Hepatocyte (in vitro differentiated cells): ENCODE measurements at regions not wholly inside any gene's neighbourhood (a gene's known extent, or its start where the extent isn't known, plus 50 kb on each side); places are given as distances from the start of the nearest gene placed in this dataset.
"Not testable (repeated sequence)": the region's sequence is repeated elsewhere in the genome, so short reads cannot be mapped to it uniquely, and the experiment has no call there.

Experiments used
- DNase-seq: peaks from one replicate; pipeline ENCODE4 v3.0.0-alpha.2; 2016; ENCODE audit warnings: low spot score
- H2AFZ ChIP-seq: fragments of 200-600 bp; sonication (generic); 2 replicates; pipeline ENCODE4 v1.6.0; 2016; ENCODE audit warnings: antibody characterized with exemption, mild to moderate bottlenecking
- H3K27ac ChIP-seq: fragments of 200-600 bp; sonication (generic); 2 replicates; pipeline ENCODE4 v1.5.1; 2016; ENCODE audit warnings: mild to moderate bottlenecking
- H3K27me3 ChIP-seq: fragments of 200-600 bp; sonication (generic); 2 replicates; pipeline ENCODE4 v1.6.1; 2016
- H3K36me3 ChIP-seq: fragments of 200-600 bp; sonication (generic); replicated peaks from 2 replicates; pipeline ENCODE4 v1.5.1; 2016; ENCODE audit warnings: low read depth; ENCODE audit not compliant: insufficient read depth
- H3K4me1 ChIP-seq: fragments of 200-600 bp; sonication (generic); 2 replicates; pipeline ENCODE4 v1.5.1; 2016; ENCODE audit warnings: mild to moderate bottlenecking, moderate library complexity; ENCODE audit not compliant: insufficient read depth
- H3K4me2 ChIP-seq: fragments of 200-600 bp; sonication (generic); 2 replicates; pipeline ENCODE4 v1.6.0; 2016
- H3K4me3 ChIP-seq: fragments of 200-600 bp; sonication (generic); 2 replicates; pipeline ENCODE4 v1.5.1; 2016; ENCODE audit warnings: mild to moderate bottlenecking
- H3K79me2 ChIP-seq: fragments of 200-600 bp; sonication (generic); 2 replicates; pipeline ENCODE4 v1.6.0; 2017; ENCODE audit warnings: mild to moderate bottlenecking
- H3K9me2 ChIP-seq: fragments of 200-600 bp; sonication (generic); replicated peaks from 2 replicates; pipeline ENCODE4 v1.6.0; 2017; ENCODE audit warnings: mild to moderate bottlenecking; ENCODE audit not compliant: insufficient read depth
- H3K9me3 ChIP-seq: fragments of 200-600 bp; sonication (generic); 2 replicates; pipeline ENCODE4 v1.5.1; 2016; ENCODE audit warnings: low read depth, mild to moderate bottlenecking
- H4K20me1 ChIP-seq: fragments of 200-600 bp; sonication (generic); 2 replicates; pipeline ENCODE4 v1.6.0; 2016; ENCODE audit warnings: mild to moderate bottlenecking; ENCODE audit not compliant: insufficient read depth, poor library complexity, severe bottlenecking
- CTCF ChIP-seq: fragments of 200-600 bp; sonication (generic); IDR thresholded peaks from 2 replicates; pipeline ENCODE4 v1.5.1; 2016; ENCODE audit warnings: antibody characterized with exemption, mild to moderate bottlenecking; ENCODE audit not compliant: poor library complexity
- EZH2 ChIP-seq: fragments of 200-600 bp; sonication (generic); IDR thresholded peaks from 2 replicates; pipeline ENCODE4 v1.6.1; 2016; ENCODE audit warnings: antibody characterized with exemption, mild to moderate bottlenecking, borderline replicate concordance
- EZH2phosphoT487 ChIP-seq: fragments of 200-600 bp; sonication (generic); IDR thresholded peaks from one replicate; pipeline ENCODE4 v1.6.1; 2018; ENCODE audit warnings: antibody characterized with exemption, mild to moderate bottlenecking, low read depth, moderate library complexity; ENCODE audit not compliant: unreplicated experiment, severe bottlenecking
- WGBS: methylation state at CpG from one replicate; pipeline ENCODE4 v1.1.6; 2016; ENCODE audit warnings: low lambda C conversion rate; ENCODE audit errors: missing lambda C conversion rate; 5-methylcytosine and 5-hydroxymethylcytosine counted together

DNA sequence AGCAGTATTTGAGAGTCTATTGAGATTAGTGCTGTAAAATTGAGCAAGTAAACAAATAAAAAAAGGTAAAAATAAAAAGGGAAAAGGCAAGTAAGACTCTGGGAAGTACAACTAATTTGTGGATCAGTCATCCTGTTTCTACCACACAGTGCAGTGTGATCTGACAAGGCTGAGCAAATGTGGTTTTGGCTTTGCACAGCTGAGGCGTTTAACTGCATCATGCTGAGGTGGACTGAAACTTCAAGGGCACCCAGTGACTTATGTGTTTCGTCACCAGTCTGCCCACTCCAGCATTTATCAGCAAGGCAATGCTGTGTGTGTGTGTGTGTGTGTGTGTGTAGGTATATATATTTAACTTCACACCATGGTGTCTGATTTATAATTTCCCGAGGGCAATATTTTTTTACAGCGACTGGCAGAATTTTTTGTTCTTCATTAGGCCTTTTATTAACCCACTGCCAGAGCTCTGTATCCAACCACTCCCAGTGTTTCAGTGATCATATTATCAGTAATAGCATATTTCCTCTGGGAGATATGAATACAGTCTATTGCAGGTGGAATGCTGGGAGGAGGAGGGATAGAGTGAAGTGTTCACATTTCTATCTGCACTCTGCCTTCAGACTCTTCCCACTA is 131.5 kb upstream of the SATB1 start:
- 94% methylated on average over 4 of the region's 4 CpGs for WGBS
- H4K20me1 ChIP-seq: no peaks in the 10 kb centered on the region
- no peak for DNase-seq
- no peaks in the 10 kb centered on the region for H3K79me2 ChIP-seq
- H3K4me3 ChIP-seq: no peak overlapping the region
- H3K9me3 ChIP-seq: no peaks in the 10 kb centered on the region
- H3K27ac ChIP-seq: no peak overlapping the region
- no peaks in the 10 kb centered on the region for H3K27me3 ChIP-seq
- H3K4me2 ChIP-seq: no peak overlapping the region
- H3K9me2 ChIP-seq: no peaks in the 10 kb centered on the region
- H3K4me1 ChIP-seq: no peaks in the 10 kb centered on the region
- H2AFZ ChIP-seq: no peak overlapping the region
- TF ChIP-seq EZH2phosphoT487 (no peak), CTCF (no peak), EZH2 (no peak)
- no peaks in the 10 kb centered on the region for H3K36me3 ChIP-seq

GRCh38 chr3:18556001-18556408 is 130.9 kb upstream of the SATB1 start:
- H3K4me3 ChIP-seq: no peak overlapping the region
- no peak overlapping the region for H3K27ac ChIP-seq
- no peaks in the 10 kb centered on the region for H3K79me2 ChIP-seq
- TF ChIP-seq EZH2phosphoT487 (no peak), CTCF (no peak), EZH2 (no peak)
- no peaks in the 10 kb centered on the region for H3K9me2 ChIP-seq
- no peaks in the 10 kb centered on the region for H3K4me1 ChIP-seq
- H3K36me3 ChIP-seq: no peaks in the 10 kb centered on the region
- DNase-seq: no peak
- no peaks in the 10 kb centered on the region for H3K27me3 ChIP-seq
- H3K4me2 ChIP-seq: no peak overlapping the region
- H2AFZ ChIP-seq: no peak overlapping the region
- no peaks in the 10 kb centered on the region for H4K20me1 ChIP-seq
- 93% methylated on average over 3 of the region's 3 CpGs for WGBS
- H3K9me3 ChIP-seq: no peaks in the 10 kb centered on the region

DNA sequence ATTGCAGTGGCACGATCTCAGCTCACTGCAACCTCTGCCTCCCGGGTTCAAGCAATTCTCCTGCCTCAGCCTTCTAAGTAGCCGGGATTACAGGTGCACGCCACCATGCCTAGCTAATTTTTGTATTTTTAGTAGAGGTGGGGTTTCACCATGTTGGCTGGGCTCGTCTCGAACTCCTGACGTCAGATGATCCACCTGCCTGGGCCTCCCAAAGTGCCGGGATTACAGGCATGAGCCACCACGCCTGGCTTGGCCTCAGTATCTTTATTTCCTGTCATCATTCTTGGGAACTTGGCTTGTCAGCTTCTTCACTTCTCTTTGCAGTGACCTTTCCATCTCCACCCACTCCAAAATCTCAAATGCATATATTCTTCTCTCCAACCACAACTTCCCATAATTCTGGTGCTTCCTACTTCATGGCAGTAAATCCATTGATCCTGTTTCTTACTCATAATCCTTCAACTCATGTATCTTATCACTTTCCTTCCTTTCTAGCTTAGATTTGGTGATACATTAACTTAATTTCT is 127.5 kb upstream of the SATB1 start:
- not testable (repeated sequence) for DNase-seq, H3K27me3 ChIP-seq, H3K4me2 ChIP-seq, H3K79me2 ChIP-seq, H2AFZ ChIP-seq, H3K27ac ChIP-seq, H4K20me1 ChIP-seq, H3K9me3 ChIP-seq, H3K36me3 ChIP-seq, H3K4me3 ChIP-seq, H3K9me2 ChIP-seq, H3K4me1 ChIP-seq
- WGBS: 91% methylated on average over 9 of the region's 9 CpGs

DNA sequence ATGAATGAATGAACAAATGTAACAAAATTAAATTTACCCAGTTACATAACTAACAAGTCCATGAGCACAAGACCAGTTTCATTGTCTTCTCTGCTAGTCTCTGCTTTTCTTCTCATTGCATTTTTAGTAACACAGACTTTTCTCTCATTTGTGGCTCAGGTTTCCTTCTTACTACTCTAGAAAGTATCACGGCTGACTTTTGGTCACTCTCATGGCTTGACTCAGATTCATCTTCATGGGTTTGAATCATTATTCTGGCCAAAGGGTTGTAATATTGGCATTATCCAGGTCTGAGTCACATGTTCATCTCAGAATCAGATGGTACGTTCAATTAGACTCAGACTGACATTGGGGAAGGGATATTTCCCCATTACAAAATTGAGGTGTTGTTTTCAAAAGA is 121.5 kb upstream of the SATB1 start:
- H4K20me1 ChIP-seq: no peaks in the 10 kb centered on the region
- H3K9me2 ChIP-seq: no peaks in the 10 kb centered on the region
- no peaks in the 10 kb centered on the region for H3K79me2 ChIP-seq
- H3K36me3 ChIP-seq: no peaks in the 10 kb centered on the region
- H3K27me3 ChIP-seq: no peaks in the 10 kb centered on the region
- no peak overlapping the region for H3K4me3 ChIP-seq
- H3K9me3 ChIP-seq: no peaks in the 10 kb centered on the region
- no peak overlapping the region for H3K27ac ChIP-seq
- no peak for TF ChIP-seq EZH2phosphoT487
- no peak for TF ChIP-seq EZH2
- no peak for TF ChIP-seq CTCF
- no peak overlapping the region for H3K4me2 ChIP-seq
- no peaks in the 10 kb centered on the region for H3K4me1 ChIP-seq
- no peak overlapping the region for H2AFZ ChIP-seq
- no peak for DNase-seq
- WGBS: 91% methylated on average over 2 of the region's 2 CpGs
